ENCODE measurements at regions not wholly inside any gene's neighbourhood (a gene's known extent, or its start where the extent isn't known, plus 50 kb on each side); places are given as distances from the start of the nearest gene placed in this dataset.
"Not testable (repeated sequence)": the region's sequence is repeated elsewhere in the genome, so short reads cannot be mapped to it uniquely, and the experiment has no call there.

GRCh38 chr9:124084087-124084486 lies 72.5 kb downstream of the LHX2 start:
- POLR2A ChIA-PET = no interaction called here
- no peaks in the 10 kb centered on the region for H3K36me3 ChIP-seq (ENCODE audit: insufficient read depth, low read length)

GRCh38 chr9:124087226-124087625 lies 75.7 kb downstream of the LHX2 start:
- ChIA-PET POLR2A (no interaction called here), CTCF (ENCODE audit: unreplicated experiment) (no interaction called here)
- Histone ChIP-seq H3K27ac (ENCODE audit: low read depth, low read length, poor library complexity, severe bottlenecking) (no peak overlapping the region), H3K4me2 (ENCODE audit: low read length) (no peak overlapping the region), H3K79me2 (ENCODE audit: insufficient read depth, low read depth, low read length) (no peaks in the 10 kb centered on the region), H2AFZ (ENCODE audit: low read length) (no peak overlapping the region), H3K4me3 (ENCODE audit: low read depth, low read length, poor library complexity, severe bottlenecking) (no peak overlapping the region), H3K9me2 (ENCODE audit: insufficient read depth, low read length) (no peaks in the 10 kb centered on the region), H3K9me3 (ENCODE audit: low read length) (no peaks in the 10 kb centered on the region), H4K20me1 (ENCODE audit: insufficient read depth, low read length) (no peaks in the 10 kb centered on the region), H3K36me3 (ENCODE audit: insufficient read depth, low read length) (no peaks in the 10 kb centered on the region), H3K4me1 (ENCODE audit: insufficient read depth, low read length, poor library complexity, severe bottlenecking) (no peaks in the 10 kb centered on the region)
- intact Hi-C loops (cut with micrococcal nuclease; ENCODE audit: unreplicated experiment) = no loop called here
- TF ChIP-seq CTCF (conservative IDR thresholded peaks at IDR 0.05; ENCODE audit: low read length) (no peak), EZH2phosphoT487 (IDR thresholded peaks at IDR 0.05; ENCODE audit: borderline replicate concordance, low read depth, low read length) (no peak)
- no TSS peak for BruUV-seq (replicated peaks)
- no peak for DNase-seq (ENCODE audit: low spot score)

More at GRCh38 chr9:124084087-124084486, 72.5 kb downstream of the LHX2 start:
- no TSS peak for BruUV-seq (replicated peaks)
- Histone ChIP-seq H3K4me2 (ENCODE audit: low read length) (no peak overlapping the region), H2AFZ (ENCODE audit: low read length) (no peak overlapping the region), H3K4me3 (ENCODE audit: low read depth, low read length, poor library complexity, severe bottlenecking) (no peak overlapping the region), H3K9me3 (ENCODE audit: low read length) (no peaks in the 10 kb centered on the region), H4K20me1 (ENCODE audit: insufficient read depth, low read length) (no peaks in the 10 kb centered on the region), H3K79me2 (ENCODE audit: insufficient read depth, low read depth, low read length) (no peaks in the 10 kb centered on the region), H3K27ac (ENCODE audit: low read depth, low read length, poor library complexity, severe bottlenecking) (no peak overlapping the region), H3K4me1 (ENCODE audit: insufficient read depth, low read length, poor library complexity, severe bottlenecking) (no peaks in the 10 kb centered on the region), H3K9me2 (ENCODE audit: insufficient read depth, low read length) (no peaks in the 10 kb centered on the region)
- intact Hi-C loops (cut with micrococcal nuclease; ENCODE audit: unreplicated experiment) = no loop called here
- DNase-seq (ENCODE audit: low spot score) = no peak
- TF ChIP-seq EZH2phosphoT487 (IDR thresholded peaks at IDR 0.05; ENCODE audit: borderline replicate concordance, low read depth, low read length) = no peak
- TF ChIP-seq CTCF (conservative IDR thresholded peaks at IDR 0.05; ENCODE audit: low read length) = no peak
- CTCF ChIA-PET (ENCODE audit: unreplicated experiment) = no interaction called here

GRCh38 chr9:124088476-124088837 lies 76.9 kb downstream of the LHX2 start:
- Histone ChIP-seq H3K4me3 (ENCODE audit: low read depth, low read length, poor library complexity, severe bottlenecking) (no peak overlapping the region), H3K27ac (ENCODE audit: low read depth, low read length, poor library complexity, severe bottlenecking) (no peak overlapping the region), H3K9me2 (ENCODE audit: insufficient read depth, low read length) (no peaks in the 10 kb centered on the region), H3K36me3 (ENCODE audit: insufficient read depth, low read length) (no peaks in the 10 kb centered on the region), H3K4me1 (ENCODE audit: insufficient read depth, low read length, poor library complexity, severe bottlenecking) (no peaks in the 10 kb centered on the region), H3K4me2 (ENCODE audit: low read length) (no peak overlapping the region), H3K9me3 (ENCODE audit: low read length) (no peaks in the 10 kb centered on the region), H2AFZ (ENCODE audit: low read length) (no peak overlapping the region), H4K20me1 (ENCODE audit: insufficient read depth, low read length) (no peaks in the 10 kb centered on the region), H3K79me2 (ENCODE audit: insufficient read depth, low read depth, low read length) (no peaks in the 10 kb centered on the region)
- ChIA-PET POLR2A (no interaction called here), CTCF (ENCODE audit: unreplicated experiment) (no interaction called here)
- DNase-seq (ENCODE audit: low spot score) = no peak
- intact Hi-C loops (cut with micrococcal nuclease; ENCODE audit: unreplicated experiment) = no loop called here
- BruUV-seq (replicated peaks) = no TSS peak
- no peak for TF ChIP-seq CTCF (conservative IDR thresholded peaks at IDR 0.05; ENCODE audit: low read length)
- TF ChIP-seq EZH2phosphoT487 (IDR thresholded peaks at IDR 0.05; ENCODE audit: borderline replicate concordance, low read depth, low read length) = no peak

- H3K9me3 ChIP-seq (ENCODE audit: low read length); H3K36me3 ChIP-seq (ENCODE audit: insufficient read depth, low read length); H3K27ac ChIP-seq (ENCODE audit: low read depth, low read length, poor library complexity, severe bottlenecking); H2AFZ ChIP-seq (ENCODE audit: low read length); H3K9me2 ChIP-seq (ENCODE audit: insufficient read depth, low read length); H3K4me3 ChIP-seq (ENCODE audit: low read depth, low read length, poor library complexity, severe bottlenecking); DNase-seq (ENCODE audit: low spot score); H3K79me2 ChIP-seq (ENCODE audit: insufficient read depth, low read depth, low read length); intact Hi-C loops (cut with micrococcal nuclease; ENCODE audit: unreplicated experiment); H3K4me1 ChIP-seq (ENCODE audit: insufficient read depth, low read length, poor library complexity, severe bottlenecking); BruUV-seq (replicated peaks); H4K20me1 ChIP-seq (ENCODE audit: insufficient read depth, low read length); H3K4me2 ChIP-seq (ENCODE audit: low read length): not testable (repeated sequence)
- ChIA-PET POLR2A (interaction anchor here (0.7 to 1.1 kb wide), 3 partner anchors 38 to 630 kb away, joined by 3 to 4 read pairs (median 3); no protein-coding TSS in a partner anchor), CTCF (ENCODE audit: unreplicated experiment) (interaction anchor here (0.6 kb wide), 1 partner anchor 1314 kb away, joined by 4 read pairs; no protein-coding TSS in a partner anchor)
These were observed 78.3 kb downstream of the LHX2 start for GRCh38 chr9:124089631-124090488.

All from OCI-LY7 (cell line).